HAP-1 (cell line): ENCODE measurements at regions not wholly inside any gene's neighbourhood (a gene's known extent, or its start where the extent isn't known, plus 50 kb on each side); places are given as distances from the start of the nearest gene placed in this dataset.

ENCODE experiments used
- DNase-seq, 2 experiments: peaks; one replicate each; pipeline ENCODE4 v3.0.0-alpha.2; 2016 to 2020; ENCODE audit warnings: low spot score in 2 of 2
- H3K27me3 ChIP-seq: fragments of 250-450 bp; sonication (Bioruptor Pico); 2 replicates; pipeline ENCODE4 v1.5.1; 2020; ENCODE audit warnings: low read depth, mild to moderate bottlenecking, moderate library complexity
- H3K36me3 ChIP-seq: fragments of 250-450 bp; sonication (Bioruptor Pico); replicated peaks from 2 replicates; pipeline ENCODE4 v1.5.1; 2020; ENCODE audit warnings: mild to moderate bottlenecking
- H3K4me1 ChIP-seq: fragments of 250-450 bp; sonication (Bioruptor Pico); 2 replicates; pipeline ENCODE4 v1.5.1; 2020; ENCODE audit warnings: mild to moderate bottlenecking
- H3K4me3 ChIP-seq: fragments of 250-450 bp; sonication (Bioruptor Pico); 2 replicates; pipeline ENCODE4 v1.5.1; 2020; ENCODE audit warnings: mild to moderate bottlenecking, moderate library complexity
- H3K9me3 ChIP-seq: fragments of 250-450 bp; sonication (Bioruptor Pico); 2 replicates; pipeline ENCODE4 v1.5.1; 2020; ENCODE audit warnings: mild to moderate bottlenecking, moderate library complexity
- in situ Hi-C: fragments of 300-500 bp; cut with MboI; formaldehyde crosslinking; loops from 3 replicates; pipeline ENCODE4 v1.14.3; 2020; ENCODE audit warnings: low sequenced_read_pairs, inconsistent platforms, mixed read lengths

GRCh38 chr4:130524057-130524456, 1428.1 kb downstream of the C4orf33 start:
- H3K27me3 ChIP-seq = no peaks in the 10 kb centered on the region
- H3K9me3 ChIP-seq = no peaks in the 10 kb centered on the region
- DNase-seq = no peak
- no peaks in the 10 kb centered on the region for H3K4me1 ChIP-seq
- H3K4me3 ChIP-seq = no peak overlapping the region
- no peaks in the 10 kb centered on the region for H3K36me3 ChIP-seq
- in situ Hi-C loops = no loop called here

GRCh38 chr4:130530505-130530904, 1434.6 kb downstream of the C4orf33 start:
- H3K4me3 ChIP-seq = no peak overlapping the region
- in situ Hi-C loops = no loop called here
- no peaks in the 10 kb centered on the region for H3K27me3 ChIP-seq
- no peaks in the 10 kb centered on the region for H3K4me1 ChIP-seq
- H3K36me3 ChIP-seq = no peaks in the 10 kb centered on the region
- H3K9me3 ChIP-seq = no peaks in the 10 kb centered on the region
- DNase-seq = no peak

GRCh38 chr4:130534651-130535050, 1438.7 kb downstream of the C4orf33 start:
- H3K4me3 ChIP-seq = no peak overlapping the region
- no peaks in the 10 kb centered on the region for H3K27me3 ChIP-seq
- H3K4me1 ChIP-seq = no peaks in the 10 kb centered on the region
- H3K36me3 ChIP-seq = no peaks in the 10 kb centered on the region
- no peaks in the 10 kb centered on the region for H3K9me3 ChIP-seq
- no peak for DNase-seq
- in situ Hi-C loops = no loop called here

GRCh38 chr4:130542953-130543352, 1447.0 kb downstream of the C4orf33 start:
- DNase-seq = no peak
- H3K27me3 ChIP-seq = no peaks in the 10 kb centered on the region
- no peaks in the 10 kb centered on the region for H3K36me3 ChIP-seq
- in situ Hi-C loops = no loop called here
- H3K9me3 ChIP-seq = no peaks in the 10 kb centered on the region
- no peaks in the 10 kb centered on the region for H3K4me1 ChIP-seq
- H3K4me3 ChIP-seq = no peak overlapping the region

- in situ Hi-C loops = no loop called here
- H3K36me3 ChIP-seq = no peaks in the 10 kb centered on the region
- no peaks in the 10 kb centered on the region for H3K4me1 ChIP-seq
- no peaks in the 10 kb centered on the region for H3K27me3 ChIP-seq
- no peaks in the 10 kb centered on the region for H3K9me3 ChIP-seq
- DNase-seq = no peak
- H3K4me3 ChIP-seq = no peak overlapping the region
Measured at GRCh38 chr4:130545171-130545570, 1449.2 kb downstream of the C4orf33 start.

GRCh38 chr4:130545596-130545995, 1449.6 kb downstream of the C4orf33 start:
- Histone ChIP-seq H3K36me3 (no peaks in the 10 kb centered on the region), H3K4me1 (no peaks in the 10 kb centered on the region), H3K4me3 (no peak overlapping the region), H3K27me3 (no peaks in the 10 kb centered on the region), H3K9me3 (no peaks in the 10 kb centered on the region)
- no peak for DNase-seq
- in situ Hi-C loops = no loop called here

- no peaks in the 10 kb centered on the region for H3K27me3 ChIP-seq
- H3K4me3 ChIP-seq = no peak overlapping the region
- in situ Hi-C loops = no loop called here
- no peak for DNase-seq
- H3K36me3 ChIP-seq = no peaks in the 10 kb centered on the region
- no peaks in the 10 kb centered on the region for H3K4me1 ChIP-seq
- H3K9me3 ChIP-seq = no peaks in the 10 kb centered on the region; the same call in 1 of the 2 replicates
Measured at GRCh38 chr4:130559268-130559667, 1463.3 kb downstream of the C4orf33 start.

GRCh38 chr4:130563185-130563888, 1467.4 kb downstream of the C4orf33 start:
- Histone ChIP-seq H3K9me3 (no peaks in the 10 kb centered on the region; the same call in 1 of the 2 replicates), H3K36me3 (no peaks in the 10 kb centered on the region), H3K27me3 (no peaks in the 10 kb centered on the region), H3K4me1 (no peaks in the 10 kb centered on the region), H3K4me3 (no peak overlapping the region)
- in situ Hi-C loops = no loop called here
- DNase-seq = peak in 1 of 2 experiments; percentile 44

GRCh38 chr4:130563889-130564418, 1468.0 kb downstream of the C4orf33 start:
- H3K4me1 ChIP-seq = no peaks in the 10 kb centered on the region
- in situ Hi-C loops = no loop called here
- no peaks in the 10 kb centered on the region for H3K36me3 ChIP-seq
- H3K9me3 ChIP-seq = no peaks in the 10 kb centered on the region; the same call in 1 of the 2 replicates
- no peaks in the 10 kb centered on the region for H3K27me3 ChIP-seq
- no peak for DNase-seq
- no peak overlapping the region for H3K4me3 ChIP-seq

- Histone ChIP-seq H3K27me3 (no peaks in the 10 kb centered on the region), H3K36me3 (no peaks in the 10 kb centered on the region), H3K4me1 (no peaks in the 10 kb centered on the region), H3K9me3 (no peaks in the 10 kb centered on the region), H3K4me3 (no peak overlapping the region)
- DNase-seq = no peak
- in situ Hi-C loops = no loop called here
Measured at GRCh38 chr4:130568746-130569145, 1472.8 kb downstream of the C4orf33 start.

GRCh38 chr4:130573742-130574141, 1477.8 kb downstream of the C4orf33 start:
- no peaks in the 10 kb centered on the region for H3K27me3 ChIP-seq
- no peaks in the 10 kb centered on the region for H3K4me1 ChIP-seq
- in situ Hi-C loops = no loop called here
- no peaks in the 10 kb centered on the region for H3K9me3 ChIP-seq
- no peak overlapping the region for H3K4me3 ChIP-seq
- DNase-seq = no peak
- no peaks in the 10 kb centered on the region for H3K36me3 ChIP-seq

- in situ Hi-C loops = no loop called here
- H3K4me1 ChIP-seq = no peaks in the 10 kb centered on the region
- H3K9me3 ChIP-seq = no peaks in the 10 kb centered on the region
- no peak for DNase-seq
- no peaks in the 10 kb centered on the region for H3K36me3 ChIP-seq
- H3K4me3 ChIP-seq = no peak overlapping the region
- no peaks in the 10 kb centered on the region for H3K27me3 ChIP-seq
Measured at GRCh38 chr4:130574215-130574614, 1478.3 kb downstream of the C4orf33 start.

GRCh38 chr4:130576218-130576617, 1480.3 kb downstream of the C4orf33 start:
- in situ Hi-C loops = no loop called here
- Histone ChIP-seq H3K27me3 (no peaks in the 10 kb centered on the region), H3K4me3 (no peak overlapping the region)

GRCh38 chr4:130591091-130591490, 1495.1 kb downstream of the C4orf33 start:
- Histone ChIP-seq H3K9me3 (no peaks in the 10 kb centered on the region), H3K36me3 (no peaks in the 10 kb centered on the region), H3K4me3 (no peak overlapping the region), H3K4me1 (no peaks in the 10 kb centered on the region), H3K27me3 (no peaks in the 10 kb centered on the region)
- DNase-seq = no peak
- in situ Hi-C loops = no loop called here

More at GRCh38 chr4:130576218-130576617, 1480.3 kb downstream of the C4orf33 start:
- Histone ChIP-seq H3K9me3 (no peaks in the 10 kb centered on the region), H3K36me3 (no peaks in the 10 kb centered on the region), H3K4me1 (no peaks in the 10 kb centered on the region)
- DNase-seq = no peak
